HCT116 (cell line): ENCODE measurements at regions not wholly inside any gene's neighbourhood (a gene's known extent, or its start where the extent isn't known, plus 50 kb on each side); places are given as distances from the start of the nearest gene placed in this dataset.

Experiments used
- ATAC-seq: fragments of 200-7000 bp; cut with Tn5 transposase; 2 replicates; pipeline ENCODE4 v1.9.1; 2020; ENCODE audit warnings: mild to moderate bottlenecking, moderate library complexity
- BruUV-seq: library from RNA; stranded (reverse); fragments of 400-500 nt; replicated peaks from 2 replicates; lab custom pipeline; 2021; lab: Mats Ljungman, UMichigan
- CTCF ChIA-PET: fragments of 300-600 bp; sonication (Branson Sonifier 250); formaldehyde crosslinking; loops from one replicate; lab custom pipeline; 2021; ENCODE audit warnings: antibody characterized with exemption; lab: Charles Lee
- POLR2A ChIA-PET: fragments of 300-600, 350-600 bp; sonication (Branson Sonifier 250); formaldehyde crosslinking; loops from one replicate; lab custom pipeline; 2021; ENCODE audit warnings: antibody characterized with exemption; lab: Charles Lee
- RAD21 ChIA-PET, 2 experiments: fragments of 300-600 bp; sonication (Branson Sonifier 250); formaldehyde crosslinking; loops; one replicate each; lab custom pipeline; 2023; ENCODE audit warnings: low total read pairs in 2 of 2; ENCODE audit not compliant: uncharacterized antibody in 2 of 2, unreplicated experiment in 2 of 2, low non-redundant PET in 1 of 2; lab: Charles Lee
- DNase-seq: peaks from one replicate; pipeline ENCODE4 v3.0.0-alpha.2; 2010; ENCODE audit warnings: low read depth, low spot score
- H2AFZ ChIP-seq: fragments of 200-600 bp; shearing (Covaris generic), sonication (generic); 2 replicates; pipeline ENCODE4 v1.6.1; 2017; ENCODE audit warnings: low read depth, mixed run types, mixed read lengths, antibody characterized with exemption, low read length; ENCODE audit not compliant: poor library complexity, severe bottlenecking
- H3K27ac ChIP-seq: 2 replicates; pipeline ENCODE4 v1.5.1; 2012; ENCODE audit warnings: low read depth, low read length
- H3K27me3 ChIP-seq: fragments of 200-600 bp; sonication (generic); 2 replicates; pipeline ENCODE4 v1.6.1; 2016; ENCODE audit warnings: mixed run types, low read length, mixed read lengths; ENCODE audit not compliant: insufficient read depth
- H3K36me3 ChIP-seq, 2 experiments: fragments of 200-500 bp in 1 of 2; fragments of 200-600 bp in 1 of 2; sonication (Bioruptor generic) in 1 of 2; sonication (generic) in 1 of 2; 2 replicates each; pipeline versions ENCODE4 v1.5.1 to v1.6.1; 2014 to 2016; ENCODE audit warnings: low read length in 2 of 2, inconsistent platforms in 1 of 2, mixed read lengths in 1 of 2, mixed run types in 1 of 2; ENCODE audit not compliant: insufficient read depth in 2 of 2, control insufficient read depth in 1 of 2
- H3K4me1 ChIP-seq, 2 experiments: fragments of 200-600 bp in 1 of 2; sonication (generic) in 1 of 2; 2 replicates each; pipeline versions ENCODE4 v1.5.1 to v1.6.1; 2012 to 2017; ENCODE audit warnings: low read length in 2 of 2, inconsistent platforms in 1 of 2, mild to moderate bottlenecking in 1 of 2, mixed read lengths in 1 of 2, mixed run types in 1 of 2, moderate library complexity in 1 of 2; ENCODE audit not compliant: insufficient read depth in 2 of 2, control insufficient read depth in 1 of 2
- H3K4me2 ChIP-seq: fragments of 200-600 bp; sonication (generic); 2 replicates; pipeline ENCODE4 v1.6.1; 2017; ENCODE audit warnings: mixed run types, low read length, mixed read lengths
- H3K4me3 ChIP-seq, 2 experiments: fragments of 200-600 bp in 1 of 2; sonication (generic) in 1 of 2; replicated peaks in 1 of 2; 2 replicates each; pipeline ENCODE4 v1.5.1; 2011 to 2016; ENCODE audit warnings: low read length in 2 of 2, control low read depth in 1 of 2, low read depth in 1 of 2, mild to moderate bottlenecking in 1 of 2, mixed read lengths in 1 of 2, mixed run types in 1 of 2
- H3K79me2 ChIP-seq: fragments of 200-600 bp; sonication (generic); 2 replicates; pipeline ENCODE4 v1.6.1; 2017; ENCODE audit warnings: mild to moderate bottlenecking, mixed run types, low read length, moderate library complexity, mixed read lengths; ENCODE audit not compliant: insufficient read depth
- H3K9ac ChIP-seq: fragments of 200-600 bp; sonication (generic); 2 replicates; pipeline ENCODE4 v1.6.1; 2016; ENCODE audit warnings: low read length, mixed read lengths
- H3K9me2 ChIP-seq: fragments of 200-600 bp; sonication (generic), shearing (Covaris generic); 2 replicates; pipeline ENCODE4 v1.6.1; 2017; ENCODE audit warnings: mixed run types, mild to moderate bottlenecking, moderate library complexity; ENCODE audit not compliant: insufficient read depth
- H3K9me3 ChIP-seq, 2 experiments: fragments of 200-500 bp in 1 of 2; fragments of 200-600 bp in 1 of 2; sonication (Bioruptor generic) in 1 of 2; sonication (generic) in 1 of 2; 2 replicates each; pipeline ENCODE4 v1.6.1; 2014 to 2017; ENCODE audit warnings: low read length in 2 of 2, mixed read lengths in 2 of 2, inconsistent platforms in 1 of 2, low read depth in 1 of 2, mild to moderate bottlenecking in 1 of 2, mixed run types in 1 of 2, moderate library complexity in 1 of 2; ENCODE audit not compliant: control insufficient read depth in 1 of 2, insufficient read depth in 1 of 2
- H4K20me1 ChIP-seq: fragments of 200-600 bp; sonication (generic), shearing (Covaris generic); 2 replicates; pipeline ENCODE4 v1.6.1; 2017; ENCODE audit warnings: mixed run types, mild to moderate bottlenecking, moderate library complexity; ENCODE audit not compliant: insufficient read depth
- CBX3 ChIP-seq: IDR thresholded peaks from 2 replicates; pipeline ENCODE4 v1.6.1; 2012; ENCODE audit warnings: low read depth
- CEBPB ChIP-seq: IDR thresholded peaks from 2 replicates; pipeline ENCODE4 v1.6.1; 2012; ENCODE audit warnings: low read depth
- EGR1 ChIP-seq: IDR thresholded peaks from 2 replicates; pipeline ENCODE4 v1.6.1; 2012; ENCODE audit warnings: low read depth
- EZH2 ChIP-seq: fragments of 200-600 bp; sonication (generic); IDR thresholded peaks from 2 replicates; pipeline ENCODE4 v1.6.1; 2017; ENCODE audit warnings: antibody characterized with exemption, mixed run types
- EZH2phosphoT487 ChIP-seq: fragments of 200-600 bp; IDR thresholded peaks from 2 replicates; pipeline ENCODE4 v1.6.1; 2018; ENCODE audit warnings: antibody characterized with exemption, borderline replicate concordance
- FOSL1 ChIP-seq: IDR thresholded peaks from 2 replicates; pipeline ENCODE4 v1.6.1; 2012; ENCODE audit warnings: low read depth
- JUND ChIP-seq: IDR thresholded peaks from 2 replicates; pipeline ENCODE4 v1.6.1; 2012
- RAD21 ChIP-seq: IDR thresholded peaks from 2 replicates; pipeline ENCODE4 v1.6.1; 2012; ENCODE audit warnings: low read depth, mild to moderate bottlenecking
- SIN3A ChIP-seq: IDR thresholded peaks from 2 replicates; pipeline ENCODE4 v1.6.1; 2012; ENCODE audit warnings: low read depth
- SP1 ChIP-seq: IDR thresholded peaks from 2 replicates; pipeline ENCODE4 v1.6.1; 2012; ENCODE audit warnings: low read depth
- TCF7L2 ChIP-seq: IDR thresholded peaks from 2 replicates; pipeline ENCODE4 v1.7.0; 2011; ENCODE audit warnings: borderline replicate concordance, inconsistent platforms; ENCODE audit not compliant: insufficient read depth, insufficient read length; ENCODE audit errors: extremely low read depth
- YY1 ChIP-seq: IDR thresholded peaks from 2 replicates; pipeline ENCODE4 v1.6.1; 2011; ENCODE audit warnings: low read length, low read depth, moderate library complexity, mild to moderate bottlenecking; ENCODE audit not compliant: insufficient replicate concordance; ENCODE audit errors: extremely low read depth
- ZFX ChIP-seq: fragments of 450-650 bp; IDR thresholded peaks from 2 replicates; pipeline ENCODE4 v1.6.1; 2017
- ZNF274 ChIP-seq: fragments of 200-500 bp; sonication (Bioruptor generic); IDR thresholded peaks from 2 replicates; pipeline ENCODE4 v1.6.1; 2014; ENCODE audit warnings: mild to moderate bottlenecking, low read depth, low read length, inconsistent platforms
- intact Hi-C: fragments of 100-400 bp; cut with micrococcal nuclease; formaldehyde crosslinking; loops from 2 replicates; pipeline ENCODE4 v1.10.0; 2022
- TF ChIP-seq, protein P1 (sequence below): IDR thresholded peaks from 2 replicates; pipeline ENCODE4 v1.6.1; 2012; ENCODE audit warnings: low read depth
- TF ChIP-seq, protein P2 (sequence below): IDR thresholded peaks from 2 replicates; pipeline ENCODE4 v1.6.1; 2012

DNA sequence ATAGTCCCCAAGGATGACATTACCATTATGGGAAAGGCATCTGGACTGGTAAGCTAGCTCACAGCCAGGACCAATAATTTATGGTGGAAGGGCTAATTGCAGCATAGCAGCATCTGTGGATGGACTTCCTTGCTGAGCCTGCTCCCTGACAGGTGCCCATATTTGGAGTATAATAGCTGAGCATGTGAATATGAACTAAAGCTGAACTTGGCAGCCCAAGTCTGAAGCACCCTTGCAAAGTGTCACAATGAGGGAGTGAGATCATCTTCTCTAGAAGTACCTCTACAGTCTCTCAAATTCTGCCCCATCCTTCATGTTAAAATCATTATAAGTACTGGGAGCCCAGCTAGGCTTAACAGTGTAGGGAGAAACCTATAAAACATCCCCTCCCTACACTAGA lies 128.2 kb upstream of the INPP4B start:
- Histone ChIP-seq H3K4me1 (no peaks in the 10 kb centered on the region), H2AFZ (no peak overlapping the region), H3K4me3 (no peak overlapping the region), H3K4me2 (no peak overlapping the region), H3K9me2 (0 out of 2 replicates have a peak, but pooled peaks cover 3% of the 10 kb centered on the region), H3K36me3 (no peaks in the 10 kb centered on the region), H3K9ac (no peak overlapping the region), H3K9me3 (no peaks in the 10 kb centered on the region), H3K27ac (no peak overlapping the region), H3K27me3 (no peaks in the 10 kb centered on the region), H4K20me1 (no peaks in the 10 kb centered on the region), H3K79me2 (no peaks in the 10 kb centered on the region)
- ATAC-seq (no peak), DNase-seq (no peak)
- intact Hi-C loops = no loop called here
- TF ChIP-seq JUND = no peak
- TF ChIP-seq YY1 = no peak
- TF ChIP-seq RAD21 = no peak
- no peak for TF ChIP-seq TCF7L2
- TF ChIP-seq FOSL1 = no peak
- TF ChIP-seq EGR1 = no peak
- no peak for TF ChIP-seq ZFX
- no peak for TF ChIP-seq SP1
- TF ChIP-seq EZH2phosphoT487 = no peak
- no peak for TF ChIP-seq CEBPB
- no peak for TF ChIP-seq ZNF274
- no peak for TF ChIP-seq EZH2
- ChIA-PET CTCF (no interaction called here), POLR2A (no interaction called here), RAD21 (no interaction called here)
- no TSS peak for BruUV-seq

DNA sequence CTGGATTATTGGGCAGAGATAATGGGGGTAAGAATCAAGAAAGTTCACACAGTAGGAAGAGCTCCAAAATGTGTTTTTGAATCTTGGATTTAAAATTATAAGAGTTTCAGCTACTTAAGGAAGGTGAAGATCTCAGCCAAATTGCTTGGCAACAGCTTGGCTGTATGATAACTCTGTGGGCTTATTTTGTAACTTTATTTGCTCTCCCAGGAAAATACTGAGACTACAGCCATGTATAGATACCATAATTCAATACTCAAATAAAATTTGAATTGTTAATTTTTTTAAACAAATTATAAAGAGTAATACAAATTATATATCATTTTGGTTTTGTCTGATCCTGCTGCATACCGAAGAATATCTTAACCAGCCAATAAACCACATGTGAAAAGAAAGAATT lies 129.5 kb upstream of the INPP4B start:
- ChIA-PET RAD21 (no interaction called here), POLR2A (no interaction called here), CTCF (interaction anchor here (2.1 kb wide), 1 partner anchor 10 kb away, joined by 7 read pairs; no protein-coding TSS in a partner anchor)
- ATAC-seq (no peak), DNase-seq (no peak)
- no peaks in the 10 kb centered on the region for H3K9me3 ChIP-seq
- no peaks in the 10 kb centered on the region for H3K4me1 ChIP-seq
- no peak for TF ChIP-seq JUND
- no peak for TF ChIP-seq EZH2
- no peak for TF ChIP-seq SIN3A
- TF ChIP-seq CBX3 = no peak
- TF ChIP-seq, protein P1, sequence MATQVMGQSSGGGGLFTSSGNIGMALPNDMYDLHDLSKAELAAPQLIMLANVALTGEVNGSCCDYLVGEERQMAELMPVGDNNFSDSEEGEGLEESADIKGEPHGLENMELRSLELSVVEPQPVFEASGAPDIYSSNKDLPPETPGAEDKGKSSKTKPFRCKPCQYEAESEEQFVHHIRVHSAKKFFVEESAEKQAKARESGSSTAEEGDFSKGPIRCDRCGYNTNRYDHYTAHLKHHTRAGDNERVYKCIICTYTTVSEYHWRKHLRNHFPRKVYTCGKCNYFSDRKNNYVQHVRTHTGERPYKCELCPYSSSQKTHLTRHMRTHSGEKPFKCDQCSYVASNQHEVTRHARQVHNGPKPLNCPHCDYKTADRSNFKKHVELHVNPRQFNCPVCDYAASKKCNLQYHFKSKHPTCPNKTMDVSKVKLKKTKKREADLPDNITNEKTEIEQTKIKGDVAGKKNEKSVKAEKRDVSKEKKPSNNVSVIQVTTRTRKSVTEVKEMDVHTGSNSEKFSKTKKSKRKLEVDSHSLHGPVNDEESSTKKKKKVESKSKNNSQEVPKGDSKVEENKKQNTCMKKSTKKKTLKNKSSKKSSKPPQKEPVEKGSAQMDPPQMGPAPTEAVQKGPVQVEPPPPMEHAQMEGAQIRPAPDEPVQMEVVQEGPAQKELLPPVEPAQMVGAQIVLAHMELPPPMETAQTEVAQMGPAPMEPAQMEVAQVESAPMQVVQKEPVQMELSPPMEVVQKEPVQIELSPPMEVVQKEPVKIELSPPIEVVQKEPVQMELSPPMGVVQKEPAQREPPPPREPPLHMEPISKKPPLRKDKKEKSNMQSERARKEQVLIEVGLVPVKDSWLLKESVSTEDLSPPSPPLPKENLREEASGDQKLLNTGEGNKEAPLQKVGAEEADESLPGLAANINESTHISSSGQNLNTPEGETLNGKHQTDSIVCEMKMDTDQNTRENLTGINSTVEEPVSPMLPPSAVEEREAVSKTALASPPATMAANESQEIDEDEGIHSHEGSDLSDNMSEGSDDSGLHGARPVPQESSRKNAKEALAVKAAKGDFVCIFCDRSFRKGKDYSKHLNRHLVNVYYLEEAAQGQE = no peak
- TF ChIP-seq, protein P2, sequence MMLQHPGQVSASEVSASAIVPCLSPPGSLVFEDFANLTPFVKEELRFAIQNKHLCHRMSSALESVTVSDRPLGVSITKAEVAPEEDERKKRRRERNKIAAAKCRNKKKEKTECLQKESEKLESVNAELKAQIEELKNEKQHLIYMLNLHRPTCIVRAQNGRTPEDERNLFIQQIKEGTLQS = no peak
- no peaks in the 10 kb centered on the region for H3K27me3 ChIP-seq
- no peaks in the 10 kb centered on the region for H4K20me1 ChIP-seq
- no peaks in the 10 kb centered on the region for H3K79me2 ChIP-seq
- H3K4me2 ChIP-seq = no peak overlapping the region
- H3K4me3 ChIP-seq = no peak overlapping the region
- H3K9ac ChIP-seq = no peak overlapping the region
- no peaks in the 10 kb centered on the region for H3K36me3 ChIP-seq
- no peak overlapping the region for H3K27ac ChIP-seq
- BruUV-seq = no TSS peak
- no peak overlapping the region for H2AFZ ChIP-seq
- 0 out of 2 replicates have a peak, but pooled peaks cover 3% of the 10 kb centered on the region for H3K9me2 ChIP-seq
- intact Hi-C loops = no loop called here
